Left lung (tissue), 4 donors: ENCODE measurements at regions not wholly inside any gene's neighbourhood (a gene's known extent, or its start where the extent isn't known, plus 50 kb on each side); places are given as distances from the start of the nearest gene placed in this dataset.

Experiments used
- ATAC-seq: fragments of 200-7000 bp; cut with Tn5 transposase; one replicate; pipeline ENCODE4 v1.9.1; 2020; ENCODE audit warnings: moderate library complexity
- DNase-seq, 4 donors: peaks; one replicate each; pipeline ENCODE4 v3.0.0-alpha.2; 2013 to 2020
- H3K27ac ChIP-seq, 2 donors: fragments of 200-600 bp; sonication (generic) in 1 of 2; one replicate each; pipeline versions ENCODE4 v1.5.0 to v1.8.0; 2020 to 2021
- H3K27me3 ChIP-seq, 2 donors: fragments of 200-600 bp; sonication (generic) in 1 of 2; one replicate each; pipeline versions ENCODE4 v1.5.0 to v1.8.0; 2020 to 2021
- H3K36me3 ChIP-seq, 2 donors: fragments of 200-600 bp; sonication (generic) in 1 of 2; one replicate each; pipeline versions ENCODE4 v1.5.0 to v1.8.0; 2020 to 2021
- H3K4me1 ChIP-seq, 2 donors: fragments of 200-600 bp; one replicate each; pipeline ENCODE4 v1.8.0; 2021
- H3K4me3 ChIP-seq, 2 donors: fragments of 200-600 bp; sonication (generic) in 1 of 2; one replicate each; pipeline versions ENCODE4 v1.5.0 to v1.8.0; 2020 to 2021; ENCODE audit warnings: mild to moderate bottlenecking in 1 of 2
- H3K9me3 ChIP-seq, 2 donors: fragments of 200-600 bp; sonication (generic) in 1 of 2; one replicate each; pipeline versions ENCODE4 v1.5.0 to v1.8.0; 2020 to 2021
- intact Hi-C, 2 donors: fragments of 100-400 bp; cut with DNase I; formaldehyde crosslinking; loops; one replicate each; pipeline versions ENCODE4 v1.11.2 to v1.14.2; 2022
- TF ChIP-seq, protein P1 (sequence below), 2 donors: fragments of 200-600 bp; sonication (generic) in 1 of 2; IDR thresholded peaks; one replicate each; pipeline versions ENCODE4 v1.5.0 to v1.8.0; 2021; ENCODE audit warnings: antibody characterized with exemption in 2 of 2
- donor health status: DM: no; HTN: yes; CAD: no.
- donor health status: DM: no; HTN: no; CAD: no.

- Histone ChIP-seq H3K27me3 (peaks cover 5 to 9% of the 10 kb centered on the region in 2 donors), H3K4me1 (peaks cover 0 to 5% of the 10 kb centered on the region in 2 donors), H3K9me3 (no peaks in the 10 kb centered on the region), H3K36me3 (no peaks in the 10 kb centered on the region), H3K27ac (no peak overlapping the region), H3K4me3 (no peak overlapping the region)
- ATAC-seq: no peak
- TF ChIP-seq, protein P1, sequence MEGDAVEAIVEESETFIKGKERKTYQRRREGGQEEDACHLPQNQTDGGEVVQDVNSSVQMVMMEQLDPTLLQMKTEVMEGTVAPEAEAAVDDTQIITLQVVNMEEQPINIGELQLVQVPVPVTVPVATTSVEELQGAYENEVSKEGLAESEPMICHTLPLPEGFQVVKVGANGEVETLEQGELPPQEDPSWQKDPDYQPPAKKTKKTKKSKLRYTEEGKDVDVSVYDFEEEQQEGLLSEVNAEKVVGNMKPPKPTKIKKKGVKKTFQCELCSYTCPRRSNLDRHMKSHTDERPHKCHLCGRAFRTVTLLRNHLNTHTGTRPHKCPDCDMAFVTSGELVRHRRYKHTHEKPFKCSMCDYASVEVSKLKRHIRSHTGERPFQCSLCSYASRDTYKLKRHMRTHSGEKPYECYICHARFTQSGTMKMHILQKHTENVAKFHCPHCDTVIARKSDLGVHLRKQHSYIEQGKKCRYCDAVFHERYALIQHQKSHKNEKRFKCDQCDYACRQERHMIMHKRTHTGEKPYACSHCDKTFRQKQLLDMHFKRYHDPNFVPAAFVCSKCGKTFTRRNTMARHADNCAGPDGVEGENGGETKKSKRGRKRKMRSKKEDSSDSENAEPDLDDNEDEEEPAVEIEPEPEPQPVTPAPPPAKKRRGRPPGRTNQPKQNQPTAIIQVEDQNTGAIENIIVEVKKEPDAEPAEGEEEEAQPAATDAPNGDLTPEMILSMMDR (IDR thresholded peaks at IDR 0.05): no peak
- intact Hi-C loops: no loop called here
- no peak for DNase-seq
These were observed 138.5 kb upstream of the DLX2 start for GRCh38 chr2:172241222-172241621.

DNA sequence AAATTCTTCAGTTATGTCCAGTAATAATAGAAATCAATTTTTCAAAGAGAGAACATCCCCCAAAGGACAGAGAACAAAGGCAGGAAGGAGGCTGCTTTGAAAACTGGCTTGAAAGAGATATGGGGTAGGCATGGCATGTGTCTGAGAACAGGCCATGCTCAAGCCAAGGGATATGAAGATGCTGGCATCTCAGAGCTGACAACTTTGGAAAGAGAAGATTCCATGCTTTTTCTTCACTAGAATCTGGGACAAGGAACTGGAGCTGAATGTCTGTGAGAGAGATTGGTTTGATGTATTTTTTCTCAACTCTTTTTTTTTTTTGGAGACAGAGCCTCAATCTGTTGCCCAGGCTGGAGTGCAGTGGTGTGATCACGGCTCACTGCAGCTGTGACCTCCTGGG lies 139.8 kb upstream of the DLX2 start:
- intact Hi-C loops: no loop called here
- Histone ChIP-seq H3K36me3 (no peaks in the 10 kb centered on the region), H3K4me1 (peaks cover 0 to 5% of the 10 kb centered on the region in 2 donors), H3K27ac (no peak overlapping the region), H3K4me3 (no peak overlapping the region), H3K9me3 (no peaks in the 10 kb centered on the region), H3K27me3 (no peaks in the 10 kb centered on the region)
- TF ChIP-seq, protein P1 (IDR thresholded peaks at IDR 0.05): no peak
- ATAC-seq: no peak
- no peak for DNase-seq

GRCh38 chr2:172242961-172243360 lies 140.3 kb upstream of the DLX2 start:
- DNase-seq: peak in 2 of 4 donors; percentile 56 to 80

DNA sequence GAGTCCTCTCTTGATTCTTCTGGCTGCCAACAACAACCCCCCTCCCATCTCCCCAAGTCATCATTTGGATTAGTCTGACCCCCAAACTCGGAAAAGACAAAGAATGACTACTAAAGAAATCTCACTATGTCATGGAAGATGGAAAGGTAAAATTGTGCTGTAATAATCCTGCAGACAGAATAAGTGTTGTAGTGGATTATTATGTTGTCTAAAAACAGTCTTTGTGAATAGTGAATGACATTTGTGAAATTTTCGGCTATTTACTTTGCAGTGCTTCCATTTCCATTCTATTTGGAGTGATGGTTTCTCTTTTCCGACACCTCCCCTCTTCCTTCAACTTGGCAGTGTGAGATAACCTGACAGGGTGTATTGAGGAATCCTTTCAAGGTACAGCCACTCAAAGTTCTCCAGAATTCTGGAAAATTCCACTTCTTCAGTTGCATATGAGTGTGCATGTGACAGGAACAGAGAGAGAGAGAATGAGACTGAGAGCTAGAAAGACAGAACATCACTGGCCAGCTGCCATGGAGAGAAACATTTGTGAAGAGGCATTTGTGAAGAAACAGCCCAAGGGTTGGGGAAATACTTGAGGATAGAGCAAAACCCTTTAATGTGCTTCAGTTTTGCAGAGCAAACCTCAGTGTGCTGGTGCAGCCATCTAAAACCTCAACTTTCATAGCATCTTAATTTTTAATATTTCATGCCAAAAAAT lies 141.9 kb upstream of the DLX2 start:
- TF ChIP-seq, protein P1 (IDR thresholded peaks at IDR 0.05): no peak
- no peak overlapping the region for H3K4me3 ChIP-seq
- no peak overlapping the region for H3K27ac ChIP-seq
- DNase-seq (no peak), ATAC-seq (no peak)
- intact Hi-C loops: no loop called here
- no peaks in the 10 kb centered on the region for H3K27me3 ChIP-seq
- no peaks in the 10 kb centered on the region for H3K36me3 ChIP-seq
- H3K4me1 ChIP-seq: peaks cover 0 to 5% of the 10 kb centered on the region in 2 donors
- H3K9me3 ChIP-seq: no peaks in the 10 kb centered on the region

More at GRCh38 chr2:172242961-172243360, 140.3 kb upstream of the DLX2 start:
- TF ChIP-seq, protein P1 (IDR thresholded peaks at IDR 0.05): no peak
- intact Hi-C loops: no loop called here
- Histone ChIP-seq H3K36me3 (no peaks in the 10 kb centered on the region), H3K27ac (no peak overlapping the region), H3K27me3 (no peaks in the 10 kb centered on the region), H3K4me1 (peaks cover 0 to 5% of the 10 kb centered on the region in 2 donors), H3K9me3 (no peaks in the 10 kb centered on the region), H3K4me3 (no peak overlapping the region)
- peak; percentile 93 for ATAC-seq

DNA sequence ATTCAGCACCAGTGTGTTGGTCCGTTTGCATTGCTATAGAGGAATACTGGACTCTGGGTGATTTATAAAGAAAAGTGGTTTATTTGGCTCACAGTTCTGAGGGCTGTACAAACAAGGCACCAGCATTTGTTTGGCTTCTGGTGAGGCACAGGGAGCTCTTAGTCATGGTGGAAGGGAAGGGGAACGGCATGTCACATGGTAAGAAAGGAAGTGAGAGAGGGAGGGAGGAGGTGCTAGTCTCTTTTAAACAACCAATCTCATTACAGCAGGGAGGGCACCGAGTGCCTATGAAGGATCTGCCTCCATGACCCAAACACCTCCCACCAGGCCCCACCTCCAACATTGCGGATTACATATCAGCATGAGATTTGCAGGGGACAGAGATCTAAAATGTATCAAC lies 143.9 kb upstream of the DLX2 start:
- H3K27me3 ChIP-seq: no peaks in the 10 kb centered on the region
- no peak overlapping the region for H3K4me3 ChIP-seq
- DNase-seq (no peak), ATAC-seq (no peak)
- H3K4me1 ChIP-seq: peaks cover 0 to 8% of the 10 kb centered on the region in 2 donors
- no peaks in the 10 kb centered on the region for H3K36me3 ChIP-seq
- no peaks in the 10 kb centered on the region for H3K9me3 ChIP-seq
- TF ChIP-seq, protein P1 (IDR thresholded peaks at IDR 0.05): no peak
- H3K27ac ChIP-seq: no peak overlapping the region
- intact Hi-C loops: no loop called here
